ENCODE measurements at regions not wholly inside any gene's neighbourhood (a gene's known extent, or its start where the extent isn't known, plus 50 kb on each side); places are given as distances from the start of the nearest gene placed in this dataset.

GRCh38 chr5:179488491-179488890 lies 61.9 kb upstream of the RUFY1 start:
- TF ChIP-seq USF1 (IDR thresholded peaks at IDR 0.05) (no peak), TCF12 (IDR thresholded peaks at IDR 0.05; ENCODE audit: low read depth) (no peak), CREB1 (IDR thresholded peaks at IDR 0.05; ENCODE audit: low read depth) (no peak), TAF1 (IDR thresholded peaks at IDR 0.05; ENCODE audit: low read depth) (no peak), RAD21 (IDR thresholded peaks at IDR 0.05; ENCODE audit: low read depth) (no peak), ZBTB7A (IDR thresholded peaks at IDR 0.05; ENCODE audit: low read depth) (no peak), YY1 (IDR thresholded peaks at IDR 0.05; ENCODE audit: low read depth) (no peak), EGR1 (IDR thresholded peaks at IDR 0.05) (no peak), CEBPB (IDR thresholded peaks at IDR 0.05) (no peak)

GRCh38 chr5:179487145-179487544 lies 63.2 kb upstream of the RUFY1 start:
- no peak for TF ChIP-seq RAD21 (IDR thresholded peaks at IDR 0.05; ENCODE audit: low read depth)
- TF ChIP-seq REST (IDR thresholded peaks at IDR 0.05; ENCODE audit: low read depth) = no peak
- no peak for TF ChIP-seq TAF1 (IDR thresholded peaks at IDR 0.05; ENCODE audit: low read depth)
- TF ChIP-seq ZBTB7A (IDR thresholded peaks at IDR 0.05; ENCODE audit: low read depth) = no peak
- TF ChIP-seq CREB1 (IDR thresholded peaks at IDR 0.05; ENCODE audit: low read depth) = no peak
- no peak for TF ChIP-seq USF1 (IDR thresholded peaks at IDR 0.05)
- no peak for TF ChIP-seq TCF12 (IDR thresholded peaks at IDR 0.05; ENCODE audit: low read depth)
- TF ChIP-seq FOXM1 (IDR thresholded peaks at IDR 0.05; ENCODE audit: borderline replicate concordance, low read depth) = no peak

- TF ChIP-seq NFIC (IDR thresholded peaks at IDR 0.05) (no peak), TEAD4 (IDR thresholded peaks at IDR 0.05) (no peak), TAF1 (IDR thresholded peaks at IDR 0.05; ENCODE audit: low read depth) (no peak), CREB1 (IDR thresholded peaks at IDR 0.05; ENCODE audit: low read depth) (no peak), USF1 (IDR thresholded peaks at IDR 0.05) (no peak), ZBTB7A (IDR thresholded peaks at IDR 0.05; ENCODE audit: low read depth) (no peak), EP300 (IDR thresholded peaks at IDR 0.05; ENCODE audit: borderline replicate concordance) (no peak), EGR1 (IDR thresholded peaks at IDR 0.05) (no peak), RAD21 (IDR thresholded peaks at IDR 0.05; ENCODE audit: low read depth) (no peak), YY1 (IDR thresholded peaks at IDR 0.05; ENCODE audit: low read depth) (no peak), TCF12 (IDR thresholded peaks at IDR 0.05; ENCODE audit: low read depth) (no peak), FOXM1 (IDR thresholded peaks at IDR 0.05; ENCODE audit: borderline replicate concordance, low read depth) (no peak), REST (IDR thresholded peaks at IDR 0.05; ENCODE audit: low read depth) (no peak)
Observed at GRCh38 chr5:179486596-179487051, 63.7 kb upstream of the RUFY1 start.

GRCh38 chr5:179485845-179486575 lies 64.3 kb upstream of the RUFY1 start:
- TF ChIP-seq EP300 (IDR thresholded peaks at IDR 0.05; ENCODE audit: borderline replicate concordance) (no peak), CREB1 (IDR thresholded peaks at IDR 0.05; ENCODE audit: low read depth) (no peak), MAX (IDR thresholded peaks at IDR 0.05) (no peak), USF1 (IDR thresholded peaks at IDR 0.05) (no peak), TAF1 (IDR thresholded peaks at IDR 0.05; ENCODE audit: low read depth) (no peak), EGR1 (IDR thresholded peaks at IDR 0.05) (no peak), ZBTB7A (IDR thresholded peaks at IDR 0.05; ENCODE audit: low read depth) (no peak), RAD21 (IDR thresholded peaks at IDR 0.05; ENCODE audit: low read depth) (no peak), YY1 (IDR thresholded peaks at IDR 0.05; ENCODE audit: low read depth) (no peak), CEBPB (IDR thresholded peaks at IDR 0.05) (no peak), NFIC (IDR thresholded peaks at IDR 0.05) (no peak)

GRCh38 chr5:179484761-179485160 lies 65.6 kb upstream of the RUFY1 start:
- TF ChIP-seq CREB1 (IDR thresholded peaks at IDR 0.05; ENCODE audit: low read depth) (no peak), YY1 (IDR thresholded peaks at IDR 0.05; ENCODE audit: low read depth) (no peak), TCF12 (IDR thresholded peaks at IDR 0.05; ENCODE audit: low read depth) (no peak), ZBTB7A (IDR thresholded peaks at IDR 0.05; ENCODE audit: low read depth) (no peak), USF1 (IDR thresholded peaks at IDR 0.05) (no peak), EGR1 (IDR thresholded peaks at IDR 0.05) (no peak)
